ENCODE measurements at regions not wholly inside any gene's neighbourhood (a gene's known extent, or its start where the extent isn't known, plus 50 kb on each side); places are given as distances from the start of the nearest gene placed in this dataset.

GRCh38 chr17:17411692-17412091 is 65.1 kb upstream of the MED9 start:
- DNase-seq (ENCODE audit: low spot score in 2 of 2), result no peak
- no peak overlapping the region for H3K4me3 ChIP-seq (ENCODE audit: low read depth, poor library complexity, severe bottlenecking)
- intact Hi-C loops (cut with DNase I; ENCODE audit: low total_unique reads), result no loop called here
- no peak for TF ChIP-seq POLR2A (IDR thresholded peaks at IDR 0.05)

- no peak overlapping the region for H3K4me3 ChIP-seq (ENCODE audit: low read depth, poor library complexity, severe bottlenecking)
- TF ChIP-seq POLR2A (IDR thresholded peaks at IDR 0.05), result no peak
- TF ChIP-seq CTCF (IDR thresholded peaks at IDR 0.05), result no peak
- no peak for DNase-seq (ENCODE audit: low spot score in 2 of 2)
- intact Hi-C loops (cut with DNase I; ENCODE audit: low total_unique reads), result no loop called here
- 42% methylated on average over 4 of the region's 4 CpGs for WGBS, 2 donors
Observed at GRCh38 chr17:17412326-17412725, 64.5 kb upstream of the MED9 start.

- intact Hi-C loops (cut with DNase I; ENCODE audit: low total_unique reads), result no loop called here
- DNase-seq (ENCODE audit: low spot score in 2 of 2), result no peak
- 62 to 70% methylated on average over 6 of the region's 6 CpGs for WGBS, 2 donors
- TF ChIP-seq POLR2A (IDR thresholded peaks at IDR 0.05) (no peak), CTCF (IDR thresholded peaks at IDR 0.05) (no peak)
- no peak overlapping the region for H3K4me3 ChIP-seq (ENCODE audit: low read depth, poor library complexity, severe bottlenecking)
Observed at GRCh38 chr17:17413215-17413792, 63.5 kb upstream of the MED9 start.

GRCh38 chr17:17413821-17414220 is 63.0 kb upstream of the MED9 start:
- no peak for DNase-seq (ENCODE audit: low spot score in 2 of 2)
- intact Hi-C loops (cut with DNase I; ENCODE audit: low total_unique reads), result no loop called here
- no peak overlapping the region for H3K4me3 ChIP-seq (ENCODE audit: low read depth, poor library complexity, severe bottlenecking)
- TF ChIP-seq POLR2A (IDR thresholded peaks at IDR 0.05) (no peak), CTCF (IDR thresholded peaks at IDR 0.05) (no peak)
- WGBS, 2 donors, result 26 to 37% methylated on average over 7 of the region's 7 CpGs

- no peak for TF ChIP-seq CTCF (IDR thresholded peaks at IDR 0.05)
- no peak for TF ChIP-seq POLR2A (IDR thresholded peaks at IDR 0.05)
- intact Hi-C loops (cut with DNase I; ENCODE audit: low total_unique reads), result no loop called here
- H3K4me3 ChIP-seq (ENCODE audit: low read depth, poor library complexity, severe bottlenecking), result no peak overlapping the region
- peak in 1 of 2 donors; percentile 53 for DNase-seq (ENCODE audit: low spot score in 2 of 2)
- WGBS, 2 donors, result 12 to 26% methylated on average over 13 of the region's 13 CpGs
Observed at GRCh38 chr17:17414341-17414805, 62.4 kb upstream of the MED9 start.

GRCh38 chr17:17415006-17415405 is 61.8 kb upstream of the MED9 start:
- H3K4me3 ChIP-seq (ENCODE audit: low read depth, poor library complexity, severe bottlenecking), result no peak overlapping the region
- intact Hi-C loops (cut with DNase I; ENCODE audit: low total_unique reads), result no loop called here
- no peak for TF ChIP-seq CTCF (IDR thresholded peaks at IDR 0.05)
- TF ChIP-seq POLR2A (IDR thresholded peaks at IDR 0.05), result no peak
- WGBS, 2 donors, result 82 to 92% methylated on average over 3 of the region's 3 CpGs
- DNase-seq (ENCODE audit: low spot score in 2 of 2), result no peak

All from lower leg skin (tissue), 4 donors.